Right lobe of liver (tissue), 6 donors: ENCODE measurements at regions not wholly inside any gene's neighbourhood (a gene's known extent, or its start where the extent isn't known, plus 50 kb on each side); places are given as distances from the start of the nearest gene placed in this dataset.

Source experiments
- ATAC-seq, 4 donors: fragments of 200-7000 bp; cut with Tn5 transposase; one replicate each; pipeline ENCODE4 v1.9.1; 2020; ENCODE audit warnings: mild to moderate bottlenecking in 4 of 4, moderate library complexity in 4 of 4
- DNase-seq, 3 donors: peaks; one replicate each; pipeline ENCODE4 v3.0.0-alpha.2; 2020
- H3K27ac ChIP-seq, 3 donors: fragments of 200-600 bp; one replicate each; pipeline ENCODE4 v1.8.0; 2022
- H3K27me3 ChIP-seq, 2 donors: fragments of 200-600 bp; one replicate each; pipeline ENCODE4 v1.8.0; 2022
- H3K36me3 ChIP-seq, 4 donors: fragments of 200-600 bp; sonication (generic) in 1 of 4; one replicate each; pipeline versions ENCODE4 v1.5.1 to v1.8.0; 2017 to 2022; ENCODE audit warnings: control low read depth in 1 of 4
- H3K4me1 ChIP-seq, 4 donors: fragments of 200-600 bp; sonication (generic) in 1 of 4; one replicate each; pipeline versions ENCODE4 v1.5.1 to v1.8.0; 2017 to 2022; ENCODE audit warnings: control low read depth in 1 of 4
- H3K4me3 ChIP-seq, 3 donors: fragments of 200-600 bp; one replicate each; pipeline ENCODE4 v1.8.0; 2022
- H3K9me3 ChIP-seq, 4 donors: fragments of 200-600 bp; sonication (generic) in 1 of 4; one replicate each; pipeline versions ENCODE4 v1.5.1 to v1.8.0; 2017 to 2022; ENCODE audit warnings: control low read depth in 1 of 4
- POLR2A ChIP-seq: fragments of 450-650 bp; IDR thresholded peaks from one replicate; pipeline ENCODE4 v1.6.1; 2017; ENCODE audit warnings: antibody characterized with exemption, mild to moderate bottlenecking
- WGBS: methylation state at CpG from one replicate; pipeline ENCODE4 v1.1.6; 2018; ENCODE audit warnings: low coverage, low lambda C conversion rate; ENCODE audit not compliant: insufficient coverage; ENCODE audit errors: missing lambda C conversion rate; 5-methylcytosine and 5-hydroxymethylcytosine counted together
- intact Hi-C, 2 donors: fragments of 100-400 bp; cut with DNase I; formaldehyde crosslinking; loops; one replicate each; pipeline versions ENCODE4 v1.11.2 to v1.14.1; 2022
- TF ChIP-seq, protein P1 (sequence below), 4 donors: fragments of 200-600 bp in 3 of 4; fragments of 450-650 bp in 1 of 4; IDR thresholded peaks; one replicate each; pipeline versions ENCODE4 v1.5.1 to v1.8.0; 2016 to 2022; ENCODE audit warnings: antibody characterized with exemption in 4 of 4, mild to moderate bottlenecking in 2 of 4
- donor health status: DM: no; HTN: yes; CAD: no.
- donor health status: DM: no; HTN: no; CAD: no.
- donor health status: DM: no; HTN: no; CAD: no.
- donor health status: DM: no; HTN: yes; CAD: no.
- donor health status: DM: no; HTN: yes; CAD: no.

DNA sequence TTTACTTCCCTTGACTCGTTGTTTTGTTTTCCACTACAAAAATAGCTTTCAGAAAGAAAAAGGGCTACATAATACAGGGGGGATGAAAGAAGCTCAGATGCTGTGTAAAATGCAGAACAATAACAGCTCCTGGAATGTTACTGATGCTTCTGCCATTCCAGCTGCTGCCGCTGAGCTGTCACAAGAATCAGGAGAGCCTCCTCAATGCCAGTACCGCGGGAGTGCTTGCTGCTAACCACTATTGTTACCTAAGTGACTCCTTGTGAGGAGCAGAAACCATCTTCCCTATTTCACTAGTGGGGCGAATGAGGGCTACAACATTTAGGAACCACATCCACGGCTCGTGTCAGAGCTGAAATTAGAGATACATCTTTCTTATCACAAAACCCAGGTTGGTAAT is 384.8 kb downstream of the GALR1 start:
- Histone ChIP-seq H3K4me3 (no peak overlapping the region), H3K9me3 (no peaks in the 10 kb centered on the region), H3K27me3 (no peaks in the 10 kb centered on the region), H3K27ac (no peak overlapping the region), H3K4me1 (no peaks in the 10 kb centered on the region), H3K36me3 (no peaks in the 10 kb centered on the region)
- DNase-seq (no peak), ATAC-seq (no peak)
- WGBS: 62% methylated on average over 7 of the region's 7 CpGs
- intact Hi-C loops: no loop called here
- no peak for TF ChIP-seq POLR2A
- TF ChIP-seq, protein P1, sequence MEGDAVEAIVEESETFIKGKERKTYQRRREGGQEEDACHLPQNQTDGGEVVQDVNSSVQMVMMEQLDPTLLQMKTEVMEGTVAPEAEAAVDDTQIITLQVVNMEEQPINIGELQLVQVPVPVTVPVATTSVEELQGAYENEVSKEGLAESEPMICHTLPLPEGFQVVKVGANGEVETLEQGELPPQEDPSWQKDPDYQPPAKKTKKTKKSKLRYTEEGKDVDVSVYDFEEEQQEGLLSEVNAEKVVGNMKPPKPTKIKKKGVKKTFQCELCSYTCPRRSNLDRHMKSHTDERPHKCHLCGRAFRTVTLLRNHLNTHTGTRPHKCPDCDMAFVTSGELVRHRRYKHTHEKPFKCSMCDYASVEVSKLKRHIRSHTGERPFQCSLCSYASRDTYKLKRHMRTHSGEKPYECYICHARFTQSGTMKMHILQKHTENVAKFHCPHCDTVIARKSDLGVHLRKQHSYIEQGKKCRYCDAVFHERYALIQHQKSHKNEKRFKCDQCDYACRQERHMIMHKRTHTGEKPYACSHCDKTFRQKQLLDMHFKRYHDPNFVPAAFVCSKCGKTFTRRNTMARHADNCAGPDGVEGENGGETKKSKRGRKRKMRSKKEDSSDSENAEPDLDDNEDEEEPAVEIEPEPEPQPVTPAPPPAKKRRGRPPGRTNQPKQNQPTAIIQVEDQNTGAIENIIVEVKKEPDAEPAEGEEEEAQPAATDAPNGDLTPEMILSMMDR (IDR thresholded peaks at IDR 0.05): no peak

DNA sequence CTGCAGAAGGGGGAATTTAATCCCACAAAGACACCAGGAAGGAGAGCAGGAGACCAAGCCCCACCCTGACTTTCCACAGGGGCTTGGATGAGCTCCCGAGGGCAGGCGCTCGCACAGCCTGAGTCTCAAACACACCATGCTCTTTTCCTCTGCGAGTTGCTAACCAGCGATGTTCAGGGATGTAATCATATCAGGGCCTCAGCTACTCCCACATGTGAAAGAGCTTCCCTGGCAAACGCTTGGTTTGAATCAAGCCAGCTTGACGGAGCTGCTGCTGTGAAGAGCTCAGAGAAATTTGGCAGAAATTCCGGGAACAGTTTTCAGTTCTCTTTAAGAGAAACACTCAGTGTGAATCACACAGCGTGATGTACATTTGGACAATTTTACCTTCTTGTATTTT is 385.8 kb downstream of the GALR1 start:
- no peak for DNase-seq
- H3K36me3 ChIP-seq: no peaks in the 10 kb centered on the region
- H3K27ac ChIP-seq: no peak overlapping the region
- ATAC-seq: no peak
- H3K4me3 ChIP-seq: no peak overlapping the region
- no peaks in the 10 kb centered on the region for H3K9me3 ChIP-seq
- no peaks in the 10 kb centered on the region for H3K4me1 ChIP-seq
- no peaks in the 10 kb centered on the region for H3K27me3 ChIP-seq
- intact Hi-C loops: no loop called here
- TF ChIP-seq, protein P1 (IDR thresholded peaks at IDR 0.05): no peak
- no peak for TF ChIP-seq POLR2A
- WGBS: 48% methylated on average over 5 of the region's 9 CpGs

DNA sequence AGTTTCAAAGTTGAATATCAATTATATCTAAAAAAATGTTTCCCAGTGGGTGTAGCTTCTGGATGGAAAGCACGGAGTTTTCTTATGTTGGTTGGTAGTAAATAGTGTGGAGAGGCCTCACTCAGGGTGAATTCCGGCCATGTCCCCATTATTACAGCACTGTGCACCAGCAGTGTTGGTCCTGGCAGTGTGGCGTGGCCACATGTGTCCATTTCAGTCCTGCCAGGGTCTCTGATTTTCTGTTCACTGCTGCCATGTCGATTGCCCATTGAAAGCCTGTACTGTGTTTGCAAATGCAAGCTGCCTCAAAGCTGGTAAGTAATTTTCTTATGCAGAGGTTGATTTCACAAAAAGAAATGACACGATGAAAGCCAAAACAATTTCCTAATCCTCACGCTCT is 386.2 kb downstream of the GALR1 start:
- no peak overlapping the region for H3K27ac ChIP-seq
- no peaks in the 10 kb centered on the region for H3K36me3 ChIP-seq
- ATAC-seq: no peak
- TF ChIP-seq, protein P1 (IDR thresholded peaks at IDR 0.05): no peak
- TF ChIP-seq POLR2A: no peak
- no peaks in the 10 kb centered on the region for H3K9me3 ChIP-seq
- WGBS: 50% methylated on average over 6 of the region's 6 CpGs
- intact Hi-C loops: no loop called here
- no peak overlapping the region for H3K4me3 ChIP-seq
- no peaks in the 10 kb centered on the region for H3K27me3 ChIP-seq
- DNase-seq: no peak
- no peaks in the 10 kb centered on the region for H3K4me1 ChIP-seq

DNA sequence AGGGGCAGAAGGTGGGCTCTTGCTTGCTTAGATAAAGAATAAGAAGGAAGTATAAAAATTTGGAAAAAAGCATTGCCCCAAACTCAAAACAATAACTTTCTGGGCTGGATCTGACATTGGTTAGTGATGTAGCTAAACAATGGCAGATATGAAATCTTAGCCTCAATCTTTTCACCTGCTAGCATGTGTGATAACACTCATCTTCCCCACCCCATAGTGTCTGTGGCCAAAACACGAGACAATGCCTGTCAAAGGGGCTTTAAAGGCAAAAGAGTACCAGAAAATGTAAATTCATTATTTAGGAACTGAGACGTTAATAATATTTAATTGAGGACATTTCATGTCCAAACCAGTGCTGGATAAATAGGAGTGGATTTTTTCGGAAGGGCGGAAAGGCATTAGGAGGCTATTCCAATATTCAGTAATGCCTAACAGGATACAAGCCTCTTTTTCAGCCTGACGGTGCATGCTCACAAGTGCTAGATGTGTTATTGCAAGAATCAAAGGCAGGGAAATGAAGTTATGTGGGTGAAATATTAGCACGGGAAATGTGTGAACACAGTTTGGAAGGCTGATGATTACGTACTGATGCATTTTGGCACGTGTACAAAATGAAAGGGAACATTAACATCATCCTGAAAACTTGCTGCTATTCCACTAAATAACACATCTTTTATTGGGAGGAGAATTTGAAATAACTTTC is 395.7 kb downstream of the GALR1 start:
- H3K27ac ChIP-seq: no peak overlapping the region
- no peaks in the 10 kb centered on the region for H3K36me3 ChIP-seq
- H3K27me3 ChIP-seq: no peaks in the 10 kb centered on the region
- DNase-seq (no peak), ATAC-seq (no peak)
- TF ChIP-seq, protein P1 (IDR thresholded peaks at IDR 0.05): no peak
- TF ChIP-seq POLR2A: no peak
- intact Hi-C loops: no loop called here
- no peaks in the 10 kb centered on the region for H3K9me3 ChIP-seq
- H3K4me3 ChIP-seq: no peak overlapping the region
- 47% methylated on average over 8 of the region's 8 CpGs for WGBS
- H3K4me1 ChIP-seq: no peaks in the 10 kb centered on the region
